ENCODE measurements at regions not wholly inside any gene's neighbourhood (a gene's known extent, or its start where the extent isn't known, plus 50 kb on each side); places are given as distances from the start of the nearest gene placed in this dataset.
"Not testable (repeated sequence)": the region's sequence is repeated elsewhere in the genome, so short reads cannot be mapped to it uniquely, and the experiment has no call there.

DNA sequence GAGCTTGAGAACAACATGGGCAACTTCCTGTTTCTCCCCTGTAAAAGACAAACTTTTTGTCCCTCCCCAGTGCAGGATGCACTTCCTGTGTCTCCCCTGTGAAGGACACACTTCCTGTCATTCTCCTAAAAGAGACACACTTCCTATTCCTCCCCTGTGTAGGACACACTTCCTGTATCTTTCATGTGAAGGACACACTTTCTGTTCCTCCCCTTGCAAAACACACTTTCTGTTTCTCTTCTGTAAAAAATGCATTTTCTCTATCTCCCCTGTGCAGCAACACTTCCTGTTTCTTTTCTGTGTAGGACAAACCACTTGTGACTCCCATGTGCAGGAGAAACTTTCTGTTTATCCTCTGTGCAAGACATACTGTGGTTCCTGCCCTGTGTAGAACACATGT, 488.6 kb upstream of the USP9Y start:
- FAIRE-seq, result no peak
- no peaks in the 10 kb centered on the region for H3K36me3 ChIP-seq (ENCODE audit: control insufficient read depth, insufficient read depth, low read length)
- H3K27me3 ChIP-seq (ENCODE audit: control insufficient read depth, insufficient read depth, low read length), result no peaks in the 10 kb centered on the region
- TF ChIP-seq, protein P1, sequence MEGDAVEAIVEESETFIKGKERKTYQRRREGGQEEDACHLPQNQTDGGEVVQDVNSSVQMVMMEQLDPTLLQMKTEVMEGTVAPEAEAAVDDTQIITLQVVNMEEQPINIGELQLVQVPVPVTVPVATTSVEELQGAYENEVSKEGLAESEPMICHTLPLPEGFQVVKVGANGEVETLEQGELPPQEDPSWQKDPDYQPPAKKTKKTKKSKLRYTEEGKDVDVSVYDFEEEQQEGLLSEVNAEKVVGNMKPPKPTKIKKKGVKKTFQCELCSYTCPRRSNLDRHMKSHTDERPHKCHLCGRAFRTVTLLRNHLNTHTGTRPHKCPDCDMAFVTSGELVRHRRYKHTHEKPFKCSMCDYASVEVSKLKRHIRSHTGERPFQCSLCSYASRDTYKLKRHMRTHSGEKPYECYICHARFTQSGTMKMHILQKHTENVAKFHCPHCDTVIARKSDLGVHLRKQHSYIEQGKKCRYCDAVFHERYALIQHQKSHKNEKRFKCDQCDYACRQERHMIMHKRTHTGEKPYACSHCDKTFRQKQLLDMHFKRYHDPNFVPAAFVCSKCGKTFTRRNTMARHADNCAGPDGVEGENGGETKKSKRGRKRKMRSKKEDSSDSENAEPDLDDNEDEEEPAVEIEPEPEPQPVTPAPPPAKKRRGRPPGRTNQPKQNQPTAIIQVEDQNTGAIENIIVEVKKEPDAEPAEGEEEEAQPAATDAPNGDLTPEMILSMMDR (IDR thresholded peaks at IDR 0.05; ENCODE audit: insufficient read depth, low read length, severe bottlenecking), result no peak
- no peak for DNase-seq (ENCODE audit: low read depth)
- no peak overlapping the region for H3K4me3 ChIP-seq (ENCODE audit: low read depth, low read length)

GRCh38 chrY:12215564-12216022, 485.4 kb upstream of the USP9Y start:
- no peak overlapping the region for H3K4me3 ChIP-seq (ENCODE audit: low read depth, low read length)
- no peaks in the 10 kb centered on the region for H3K27me3 ChIP-seq (ENCODE audit: control insufficient read depth, insufficient read depth, low read length)
- H3K36me3 ChIP-seq (ENCODE audit: control insufficient read depth, insufficient read depth, low read length), result no peaks in the 10 kb centered on the region
- no peak for FAIRE-seq
- DNase-seq (ENCODE audit: low read depth), result no peak
- TF ChIP-seq, protein P1 (IDR thresholded peaks at IDR 0.05; ENCODE audit: insufficient read depth, low read length, severe bottlenecking), result no peak

- no peaks in the 10 kb centered on the region for H3K27me3 ChIP-seq (ENCODE audit: control insufficient read depth, insufficient read depth, low read length)
- no peak for FAIRE-seq
- TF ChIP-seq, protein P1 (IDR thresholded peaks at IDR 0.05; ENCODE audit: insufficient read depth, low read length, severe bottlenecking), result no peak
- no peak overlapping the region for H3K4me3 ChIP-seq (ENCODE audit: low read depth, low read length)
- peak; percentile 37 for DNase-seq (ENCODE audit: low read depth)
- no peaks in the 10 kb centered on the region for H3K36me3 ChIP-seq (ENCODE audit: control insufficient read depth, insufficient read depth, low read length)
These were observed 470.1 kb upstream of the USP9Y start for GRCh38 chrY:12230921-12231320.

- H3K27me3 ChIP-seq (ENCODE audit: control insufficient read depth, insufficient read depth, low read length), result no peaks in the 10 kb centered on the region
- H3K36me3 ChIP-seq (ENCODE audit: control insufficient read depth, insufficient read depth, low read length), result no peaks in the 10 kb centered on the region
- no peak for DNase-seq (ENCODE audit: low read depth)
- H3K4me3 ChIP-seq (ENCODE audit: low read depth, low read length), result no peak overlapping the region
- TF ChIP-seq, protein P1 (IDR thresholded peaks at IDR 0.05; ENCODE audit: insufficient read depth, low read length, severe bottlenecking), result no peak
- no peak for FAIRE-seq
These were observed 464.6 kb upstream of the USP9Y start for GRCh38 chrY:12236399-12236798.

- not testable (repeated sequence) for FAIRE-seq; DNase-seq (ENCODE audit: low read depth); H3K4me3 ChIP-seq (ENCODE audit: low read depth, low read length); H3K36me3 ChIP-seq (ENCODE audit: control insufficient read depth, insufficient read depth, low read length); H3K27me3 ChIP-seq (ENCODE audit: control insufficient read depth, insufficient read depth, low read length)
These were observed 460.7 kb upstream of the USP9Y start for GRCh38 chrY:12240326-12240725.

DNA sequence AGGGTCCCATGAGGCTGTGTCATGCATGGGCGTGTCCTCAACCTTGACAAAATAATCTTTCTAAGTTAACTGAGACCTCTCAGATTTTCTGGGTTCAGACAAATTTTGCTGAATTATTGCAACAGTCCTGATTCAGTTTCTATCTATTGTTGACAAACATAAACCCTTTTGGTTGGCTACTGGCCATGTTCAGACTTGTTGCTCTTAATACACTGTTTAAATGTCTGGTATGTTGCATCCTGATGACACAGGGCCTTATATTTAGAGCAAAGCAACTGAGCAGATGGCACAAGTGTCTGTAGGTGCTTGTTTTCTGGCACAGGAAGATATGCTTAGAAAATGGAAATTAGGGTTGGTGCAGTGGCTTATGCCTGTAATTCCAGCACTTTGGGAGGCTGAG, 456.9 kb upstream of the USP9Y start:
- FAIRE-seq (no peak), DNase-seq (ENCODE audit: low read depth) (peak; percentile 48)
- TF ChIP-seq, protein P1 (IDR thresholded peaks at IDR 0.05; ENCODE audit: insufficient read depth, low read length, severe bottlenecking), result no peak
- Histone ChIP-seq H3K27me3 (ENCODE audit: control insufficient read depth, insufficient read depth, low read length) (no peaks in the 10 kb centered on the region), H3K4me3 (ENCODE audit: low read depth, low read length) (no peak overlapping the region), H3K36me3 (ENCODE audit: control insufficient read depth, insufficient read depth, low read length) (no peaks in the 10 kb centered on the region)
